Brain microvascular endothelial cell (primary cell): ENCODE measurements at regions not wholly inside any gene's neighbourhood (a gene's known extent, or its start where the extent isn't known, plus 50 kb on each side); places are given as distances from the start of the nearest gene placed in this dataset.

Experiments used
- DNase-seq: peaks from one replicate; pipeline ENCODE4 v3.0.0-alpha.2; 2020
- H3K27ac ChIP-seq: fragments of 250-450 bp; sonication (Bioruptor Pico); 2 replicates; pipeline ENCODE4 v1.5.1; 2020; ENCODE audit warnings: mild to moderate bottlenecking, moderate library complexity
- H3K27me3 ChIP-seq: fragments of 250-450 bp; sonication (Bioruptor Pico); replicated peaks from 2 replicates; pipeline ENCODE4 v1.5.1; 2020; ENCODE audit warnings: mild to moderate bottlenecking
- H3K36me3 ChIP-seq: fragments of 250-450 bp; sonication (Bioruptor Pico); replicated peaks from 2 replicates; pipeline ENCODE4 v1.5.1; 2020; ENCODE audit warnings: mild to moderate bottlenecking
- H3K4me3 ChIP-seq: 2 replicates; pipeline ENCODE4 v1.5.1; 2011; ENCODE audit warnings: low read depth, mild to moderate bottlenecking, control low read depth, low read length, moderate library complexity
- in situ Hi-C: cut with HindIII; loops from 2 replicates; pipeline ENCODE4 v1.10.0; 2017; ENCODE audit warnings: low sequenced_read_pairs, low pct_ligation_motif_present
- TF ChIP-seq, protein P1 (sequence below): IDR thresholded peaks from 2 replicates; pipeline ENCODE4 v1.5.1; 2011; ENCODE audit warnings: low read depth, mild to moderate bottlenecking, moderate library complexity, low read length, control low read depth, inconsistent platforms; ENCODE audit errors: missing control alignments

DNA sequence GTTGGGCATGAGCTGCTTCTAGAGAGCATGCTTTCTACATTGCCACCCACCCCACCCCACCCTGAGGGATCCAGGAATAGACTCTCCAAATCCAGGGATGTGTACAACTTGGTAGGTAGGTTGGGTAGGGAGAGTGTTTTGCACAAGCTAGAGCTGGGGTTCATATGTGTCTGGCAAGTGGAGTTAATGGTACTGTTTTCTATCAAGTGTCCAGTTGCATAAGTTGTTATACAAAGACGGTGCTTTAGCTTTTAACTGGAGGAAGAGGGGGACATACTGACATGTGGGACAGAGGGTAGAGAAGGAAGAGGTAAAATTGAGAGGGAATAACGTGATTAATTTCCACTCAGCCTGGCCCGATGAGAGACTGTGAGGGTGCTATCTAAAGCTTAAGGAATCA is 51.0 kb upstream of the TNC start:
- in situ Hi-C loops, result no loop called here
- Histone ChIP-seq H3K36me3 (no peaks in the 10 kb centered on the region), H3K4me3 (no peak overlapping the region), H3K27me3 (no peaks in the 10 kb centered on the region), H3K27ac (no peak overlapping the region)
- TF ChIP-seq, protein P1, sequence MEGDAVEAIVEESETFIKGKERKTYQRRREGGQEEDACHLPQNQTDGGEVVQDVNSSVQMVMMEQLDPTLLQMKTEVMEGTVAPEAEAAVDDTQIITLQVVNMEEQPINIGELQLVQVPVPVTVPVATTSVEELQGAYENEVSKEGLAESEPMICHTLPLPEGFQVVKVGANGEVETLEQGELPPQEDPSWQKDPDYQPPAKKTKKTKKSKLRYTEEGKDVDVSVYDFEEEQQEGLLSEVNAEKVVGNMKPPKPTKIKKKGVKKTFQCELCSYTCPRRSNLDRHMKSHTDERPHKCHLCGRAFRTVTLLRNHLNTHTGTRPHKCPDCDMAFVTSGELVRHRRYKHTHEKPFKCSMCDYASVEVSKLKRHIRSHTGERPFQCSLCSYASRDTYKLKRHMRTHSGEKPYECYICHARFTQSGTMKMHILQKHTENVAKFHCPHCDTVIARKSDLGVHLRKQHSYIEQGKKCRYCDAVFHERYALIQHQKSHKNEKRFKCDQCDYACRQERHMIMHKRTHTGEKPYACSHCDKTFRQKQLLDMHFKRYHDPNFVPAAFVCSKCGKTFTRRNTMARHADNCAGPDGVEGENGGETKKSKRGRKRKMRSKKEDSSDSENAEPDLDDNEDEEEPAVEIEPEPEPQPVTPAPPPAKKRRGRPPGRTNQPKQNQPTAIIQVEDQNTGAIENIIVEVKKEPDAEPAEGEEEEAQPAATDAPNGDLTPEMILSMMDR, result no peak
- DNase-seq, result no peak

DNA sequence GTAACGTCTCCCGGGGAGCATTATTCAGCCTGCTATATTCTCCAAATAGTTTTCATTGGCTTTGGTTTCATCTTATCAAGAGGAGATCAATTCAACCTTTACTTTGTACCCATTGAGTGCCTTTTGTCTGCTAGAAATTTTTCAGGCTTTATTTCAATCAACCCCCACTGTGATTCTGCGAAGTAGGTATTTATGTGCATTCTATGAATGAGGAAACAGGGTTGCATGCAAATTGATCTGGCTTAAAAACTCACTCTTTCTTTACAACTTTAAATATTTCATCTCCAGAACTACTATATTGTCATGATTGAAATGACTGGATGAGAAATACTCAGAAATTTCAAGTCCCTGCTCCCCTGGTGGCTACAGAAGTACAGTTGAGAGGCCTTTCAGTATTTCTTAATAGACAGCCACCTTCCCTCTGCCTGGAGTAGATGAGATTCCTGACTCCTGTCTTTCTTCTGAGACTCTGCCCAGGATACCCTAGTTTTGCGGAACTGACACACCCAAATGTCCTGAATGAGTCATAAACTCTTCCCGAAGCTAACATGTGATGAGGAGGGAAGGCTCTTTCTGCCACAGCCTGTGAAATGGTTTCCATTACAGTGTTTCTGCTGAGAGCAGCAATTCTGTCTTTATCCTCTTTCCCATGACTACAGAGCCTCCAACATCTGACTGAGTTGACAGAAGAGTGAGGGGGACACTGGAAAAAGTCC is 52.6 kb upstream of the TNC start:
- no peaks in the 10 kb centered on the region for H3K36me3 ChIP-seq
- peak; percentile 24 for DNase-seq
- no peak overlapping the region for H3K4me3 ChIP-seq
- in situ Hi-C loops, result no loop called here
- no peaks in the 10 kb centered on the region for H3K27me3 ChIP-seq
- H3K27ac ChIP-seq, result no peak overlapping the region
- TF ChIP-seq, protein P1, result peak; percentile 27

DNA sequence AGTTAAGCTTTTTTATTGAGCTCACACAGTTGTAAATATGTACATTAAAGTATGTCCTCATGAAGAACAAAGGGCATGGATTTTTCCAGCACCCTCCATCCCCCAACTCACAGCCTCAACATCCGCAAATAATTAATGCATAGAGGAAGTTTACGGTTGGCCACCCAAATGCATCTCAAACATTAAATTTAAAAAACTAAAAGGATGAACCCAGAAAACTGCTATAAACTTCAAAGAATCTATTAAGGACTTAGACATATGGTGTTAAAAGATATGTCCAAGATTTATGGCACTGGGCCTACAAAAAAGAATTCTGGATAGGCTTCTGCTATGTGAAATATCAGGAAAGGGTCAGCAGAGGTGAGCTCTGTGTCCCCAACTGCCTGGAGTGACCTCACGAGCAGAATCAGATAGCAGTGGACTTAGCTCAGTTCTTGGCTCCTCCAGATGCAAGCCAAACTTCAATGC is 54.0 kb upstream of the TNC start:
- H3K27ac ChIP-seq, result no peak overlapping the region
- in situ Hi-C loops, result no loop called here
- DNase-seq, result no peak
- no peaks in the 10 kb centered on the region for H3K27me3 ChIP-seq
- TF ChIP-seq, protein P1, result no peak
- no peak overlapping the region for H3K4me3 ChIP-seq
- H3K36me3 ChIP-seq, result no peaks in the 10 kb centered on the region

DNA sequence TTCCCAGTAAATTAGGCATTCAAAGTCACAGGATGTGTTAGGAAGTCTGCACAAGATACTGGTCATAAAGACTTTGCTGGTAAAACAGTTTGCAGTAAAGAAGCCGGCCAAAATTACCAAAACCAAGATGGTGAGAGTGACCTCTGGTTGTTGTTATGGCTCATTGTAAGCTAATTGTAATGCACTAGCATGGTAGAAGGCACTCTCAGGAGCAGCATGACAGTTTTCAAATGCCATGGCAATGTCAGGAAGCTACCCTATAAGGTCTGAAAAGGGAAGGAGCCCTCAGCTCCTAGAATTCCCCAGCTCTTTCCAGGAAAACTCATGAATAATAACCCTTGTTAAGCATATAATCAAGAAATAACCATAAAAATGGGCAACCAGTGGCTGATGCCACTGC is 64.3 kb upstream of the TNC start:
- no peak for DNase-seq
- no peak overlapping the region for H3K4me3 ChIP-seq
- in situ Hi-C loops, result no loop called here
- TF ChIP-seq, protein P1, result no peak
- H3K27ac ChIP-seq, result no peak overlapping the region
- H3K27me3 ChIP-seq, result no peaks in the 10 kb centered on the region
- no peaks in the 10 kb centered on the region for H3K36me3 ChIP-seq

DNA sequence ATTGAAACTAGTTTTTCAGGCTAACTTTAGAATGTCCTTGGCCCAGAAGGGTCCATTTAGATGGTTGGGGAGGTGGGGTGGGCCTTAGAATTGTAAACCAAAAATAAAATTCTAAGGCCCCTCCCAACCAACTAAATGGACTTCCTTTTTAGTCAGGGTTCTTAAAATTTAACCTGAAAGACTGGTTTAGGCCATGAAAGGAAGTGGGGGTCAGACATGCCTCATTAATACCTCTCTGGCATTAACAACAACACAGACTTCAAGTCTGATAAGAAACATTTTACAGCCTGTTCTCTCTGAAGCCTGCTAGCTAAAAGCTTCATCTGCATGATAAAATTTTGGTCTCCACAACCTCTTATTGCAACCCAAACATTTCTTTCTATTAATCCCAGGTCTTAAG is 65.5 kb upstream of the TNC start:
- in situ Hi-C loops, result no loop called here

More for the DNA sequence above, 65.5 kb upstream of the TNC start:
- Histone ChIP-seq H3K27me3 (no peaks in the 10 kb centered on the region), H3K4me3 (no peak overlapping the region), H3K27ac (no peak overlapping the region), H3K36me3 (no peaks in the 10 kb centered on the region)
- no peak for DNase-seq
- TF ChIP-seq, protein P1, result no peak
